CD8-positive, alpha-beta memory T cell (primary cell): ENCODE measurements at regions not wholly inside any gene's neighbourhood (a gene's known extent, or its start where the extent isn't known, plus 50 kb on each side); places are given as distances from the start of the nearest gene placed in this dataset.
"Not testable (repeated sequence)": the region's sequence is repeated elsewhere in the genome, so short reads cannot be mapped to it uniquely, and the experiment has no call there.

Source experiments
- CTCF ChIA-PET: fragments of 350-600 bp; sonication (Branson Sonifier 250); formaldehyde crosslinking; loops from one replicate; lab custom pipeline; 2021; ENCODE audit warnings: antibody characterized with exemption; lab: Charles Lee
- POLR2A ChIA-PET: fragments of 350-600 bp; sonication (Branson Sonifier 250); formaldehyde crosslinking; loops from one replicate; lab custom pipeline; 2021; ENCODE audit warnings: antibody characterized with exemption; lab: Charles Lee
- DNase-seq, 5 donors: peaks; one replicate each; pipeline versions ENCODE4 v3.0.0 to v3.0.0-alpha.2; 2020 to 2022; ENCODE audit warnings: mixed read lengths in 1 of 5
- H3K27ac ChIP-seq: one replicate; pipeline ENCODE4 v1.7.0; 2013; ENCODE audit warnings: low read depth, mild to moderate bottlenecking, low read length, moderate library complexity
- H3K27me3 ChIP-seq: 2 replicates; pipeline ENCODE4 v1.7.0; 2013; ENCODE audit warnings: low read length, mild to moderate bottlenecking; ENCODE audit not compliant: insufficient read depth, poor library complexity, severe bottlenecking
- H3K36me3 ChIP-seq: 2 replicates; pipeline ENCODE4 v1.7.0; 2013; ENCODE audit warnings: mild to moderate bottlenecking, low read length, moderate library complexity; ENCODE audit not compliant: insufficient read depth
- H3K4me1 ChIP-seq: 2 replicates; pipeline ENCODE4 v1.7.0; 2013; ENCODE audit warnings: mild to moderate bottlenecking, low read length, moderate library complexity; ENCODE audit not compliant: insufficient read depth
- H3K4me3 ChIP-seq: 2 replicates; pipeline ENCODE4 v1.7.0; 2013; ENCODE audit warnings: mild to moderate bottlenecking, low read length
- H3K9me3 ChIP-seq: 2 replicates; pipeline ENCODE4 v1.7.0; 2013; ENCODE audit warnings: mild to moderate bottlenecking, low read length
- H3K27ac Mint-ChIP-seq, 8 donors: one replicate each; pipeline ENCODE4 v1.8.0; 2020 to 2021; ENCODE audit warnings: mixed read lengths in 8 of 8, mild to moderate bottlenecking in 6 of 8, inconsistent platforms in 3 of 8, moderate library complexity in 3 of 8
- H3K27me3 Mint-ChIP-seq, 2 donors: one replicate each; pipeline ENCODE4 v1.8.0; 2020 to 2021; ENCODE audit warnings: mixed read lengths in 2 of 2, mild to moderate bottlenecking in 1 of 2, moderate library complexity in 1 of 2
- H3K36me3 Mint-ChIP-seq, 3 donors: one replicate each; pipeline ENCODE4 v1.8.0; 2020 to 2021; ENCODE audit warnings: mixed read lengths in 3 of 3, inconsistent platforms in 1 of 3, mild to moderate bottlenecking in 1 of 3
- H3K4me1 Mint-ChIP-seq, 3 donors: one replicate each; pipeline ENCODE4 v1.8.0; 2020 to 2021; ENCODE audit warnings: mixed read lengths in 3 of 3, inconsistent platforms in 1 of 3, mild to moderate bottlenecking in 1 of 3
- H3K4me3 Mint-ChIP-seq, 7 donors: one replicate each; pipeline ENCODE4 v1.8.0; 2020 to 2021; ENCODE audit warnings: mixed read lengths in 7 of 7, mild to moderate bottlenecking in 6 of 7, moderate library complexity in 4 of 7, inconsistent platforms in 2 of 7
- H3K9me3 Mint-ChIP-seq, 5 donors: one replicate each; pipeline ENCODE4 v1.8.0; 2020 to 2022; ENCODE audit warnings: mixed read lengths in 5 of 5, mild to moderate bottlenecking in 3 of 5, moderate library complexity in 2 of 5, inconsistent platforms in 1 of 5

GRCh38 chr2:31762085-31762484 is 181.3 kb upstream of the SRD5A2 start:
- Histone ChIP-seq H3K9me3 (no peaks in the 10 kb centered on the region), H3K4me1 (no peaks in the 10 kb centered on the region), H3K4me3 (no peak overlapping the region), H3K36me3 (no peaks in the 10 kb centered on the region), H3K27ac (no peak overlapping the region), H3K27me3 (no peaks in the 10 kb centered on the region)
- Mint-ChIP-seq H3K27me3 (peaks cover 0 to 5% of the 10 kb centered on the region in 2 donors), H3K27ac (no peak overlapping the region), H3K4me3 (no peak overlapping the region), H3K4me1 (no peaks in the 10 kb centered on the region), H3K36me3 (no peaks in the 10 kb centered on the region), H3K9me3 (no peaks in the 10 kb centered on the region)
- POLR2A ChIA-PET, result no interaction called here
- DNase-seq, result no peak
- CTCF ChIA-PET, result no interaction called here

- Mint-ChIP-seq H3K9me3 (peaks cover 4 to 15% (median 10%) of the 10 kb centered on the region in 5 donors), H3K27me3 (peaks cover 0 to 15% of the 10 kb centered on the region in 2 donors)
- CTCF ChIA-PET, H3K9me3 ChIP-seq, H3K27ac ChIP-seq, DNase-seq, H3K4me1 ChIP-seq, H3K4me3 Mint-ChIP-seq, H3K27ac Mint-ChIP-seq, H3K36me3 Mint-ChIP-seq, POLR2A ChIA-PET, H3K27me3 ChIP-seq, H3K4me1 Mint-ChIP-seq, H3K4me3 ChIP-seq, H3K36me3 ChIP-seq: not testable (repeated sequence)
Measured at GRCh38 chr2:31757351-31757750, 176.6 kb upstream of the SRD5A2 start.

DNA sequence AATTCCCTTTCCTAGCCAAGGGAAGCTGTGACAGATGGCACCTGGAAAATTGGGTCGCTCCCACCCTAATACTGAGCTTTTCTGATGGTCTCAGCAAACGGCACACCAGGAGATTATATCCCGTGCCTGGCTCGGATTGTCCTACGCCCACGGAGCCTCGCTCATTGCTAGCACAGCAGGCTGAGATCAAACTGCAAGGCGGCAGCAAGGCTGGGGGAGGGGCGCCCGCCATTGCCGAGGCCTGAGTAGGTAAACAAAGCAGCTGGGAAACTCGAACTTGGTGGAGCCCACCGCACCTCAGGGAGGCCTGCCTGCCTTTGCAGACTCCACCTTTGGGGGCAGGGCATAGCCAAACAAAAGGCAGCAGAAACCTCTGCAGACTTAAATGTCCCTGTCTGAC is 168.0 kb upstream of the SRD5A2 start:
- H3K4me3 ChIP-seq, CTCF ChIA-PET, H3K4me1 Mint-ChIP-seq, POLR2A ChIA-PET, H3K36me3 Mint-ChIP-seq, H3K27ac ChIP-seq, H3K9me3 ChIP-seq, H3K4me3 Mint-ChIP-seq, H3K27me3 ChIP-seq, DNase-seq, H3K36me3 ChIP-seq, H3K4me1 ChIP-seq, H3K27ac Mint-ChIP-seq: not testable (repeated sequence)
- Mint-ChIP-seq H3K9me3 (peaks cover 3 to 32% (median 24%) of the 10 kb centered on the region in 5 donors), H3K27me3 (peaks cover 8 to 25% of the 10 kb centered on the region in 2 donors)

DNA sequence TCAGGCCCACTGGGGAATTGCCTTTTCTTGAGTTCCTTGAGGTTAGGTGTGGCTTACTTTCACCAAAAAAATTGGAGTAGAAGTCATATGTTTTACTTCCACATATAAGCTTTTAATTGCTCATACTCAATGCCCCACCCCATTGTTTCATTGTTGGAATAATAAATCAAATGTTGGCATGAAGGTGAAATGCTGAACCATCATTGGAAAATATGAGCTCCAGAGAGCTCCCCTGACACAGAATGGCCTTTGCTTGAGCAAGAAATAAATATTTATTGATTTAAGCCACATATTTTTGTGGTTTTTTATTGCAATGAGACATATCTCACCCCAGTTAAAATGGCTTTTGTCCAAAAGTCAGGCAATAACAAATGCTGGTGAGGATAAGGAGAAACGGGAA is 167.3 kb upstream of the SRD5A2 start:
- Mint-ChIP-seq H3K4me3 (no peak overlapping the region), H3K9me3 (peaks cover 0 to 27% (median 22%) of the 10 kb centered on the region in 5 donors), H3K27ac (no peak overlapping the region), H3K36me3 (peaks cover 0 to 10% (median 0%) of the 10 kb centered on the region in 3 donors), H3K4me1 (no peaks in the 10 kb centered on the region), H3K27me3 (peaks cover 8 to 30% of the 10 kb centered on the region in 2 donors)
- no peaks in the 10 kb centered on the region for H3K36me3 ChIP-seq
- ChIA-PET POLR2A (no interaction called here), CTCF (no interaction called here)
- no peak overlapping the region for H3K4me3 ChIP-seq
- no peaks in the 10 kb centered on the region for H3K27me3 ChIP-seq
- no peak overlapping the region for H3K27ac ChIP-seq
- no peaks in the 10 kb centered on the region for H3K9me3 ChIP-seq
- DNase-seq, result no peak
- H3K4me1 ChIP-seq, result no peaks in the 10 kb centered on the region

- ChIA-PET CTCF (no interaction called here), POLR2A (no interaction called here)
- Mint-ChIP-seq H3K36me3 (no peaks in the 10 kb centered on the region), H3K4me1 (no peaks in the 10 kb centered on the region), H3K27me3 (peaks cover 2 to 16% of the 10 kb centered on the region in 2 donors), H3K27ac (no peak overlapping the region), H3K4me3 (no peak overlapping the region), H3K9me3 (peaks cover 0 to 2% (median 0%) of the 10 kb centered on the region in 5 donors)
- no peak for DNase-seq
- no peak overlapping the region for H3K27ac ChIP-seq
- no peak overlapping the region for H3K4me3 ChIP-seq
- H3K4me1 ChIP-seq, result no peaks in the 10 kb centered on the region
- H3K9me3 ChIP-seq, result no peaks in the 10 kb centered on the region
- no peaks in the 10 kb centered on the region for H3K36me3 ChIP-seq
- H3K27me3 ChIP-seq, result no peaks in the 10 kb centered on the region
Measured at GRCh38 chr2:31739161-31739560, 158.4 kb upstream of the SRD5A2 start.

- Histone ChIP-seq H3K27ac (no peak overlapping the region), H3K4me1 (no peaks in the 10 kb centered on the region), H3K9me3 (no peaks in the 10 kb centered on the region), H3K27me3 (no peaks in the 10 kb centered on the region), H3K36me3 (no peaks in the 10 kb centered on the region), H3K4me3 (no peak overlapping the region)
- no peak for DNase-seq
- Mint-ChIP-seq H3K36me3 (no peaks in the 10 kb centered on the region), H3K27ac (no peak overlapping the region), H3K9me3 (peaks cover 0 to 12% (median 5%) of the 10 kb centered on the region in 5 donors), H3K27me3 (peaks cover 2 to 10% of the 10 kb centered on the region in 2 donors), H3K4me3 (no peak overlapping the region), H3K4me1 (no peaks in the 10 kb centered on the region)
- ChIA-PET POLR2A (no interaction called here), CTCF (no interaction called here)
Measured at GRCh38 chr2:31736695-31737454, 156.1 kb upstream of the SRD5A2 start.

- H3K27me3 ChIP-seq, result no peaks in the 10 kb centered on the region
- no peak overlapping the region for H3K4me3 ChIP-seq
- DNase-seq, result no peak
- no peaks in the 10 kb centered on the region for H3K9me3 ChIP-seq
- no peaks in the 10 kb centered on the region for H3K36me3 ChIP-seq
- no peak overlapping the region for H3K27ac ChIP-seq
- Mint-ChIP-seq H3K27ac (no peak overlapping the region), H3K36me3 (no peaks in the 10 kb centered on the region), H3K27me3 (peaks cover 2 to 13% of the 10 kb centered on the region in 2 donors), H3K9me3 (peaks cover 0 to 16% (median 6%) of the 10 kb centered on the region in 5 donors), H3K4me3 (no peak overlapping the region), H3K4me1 (no peaks in the 10 kb centered on the region)
- ChIA-PET POLR2A (no interaction called here), CTCF (no interaction called here)
- H3K4me1 ChIP-seq, result no peaks in the 10 kb centered on the region
Measured at GRCh38 chr2:31735716-31736115, 155.0 kb upstream of the SRD5A2 start.

GRCh38 chr2:31729442-31730092 is 148.8 kb upstream of the SRD5A2 start:
- no peak for DNase-seq
- Mint-ChIP-seq H3K27me3 (peaks cover 6 to 29% of the 10 kb centered on the region in 2 donors), H3K36me3 (no peaks in the 10 kb centered on the region), H3K4me3 (no peak overlapping the region), H3K27ac (no peak overlapping the region), H3K9me3 (peaks cover 9 to 23% (median 12%) of the 10 kb centered on the region in 5 donors), H3K4me1 (no peaks in the 10 kb centered on the region)
- Histone ChIP-seq H3K27me3 (no peaks in the 10 kb centered on the region), H3K36me3 (no peaks in the 10 kb centered on the region), H3K4me1 (no peaks in the 10 kb centered on the region), H3K9me3 (no peaks in the 10 kb centered on the region), H3K27ac (no peak overlapping the region), H3K4me3 (no peak overlapping the region)
- POLR2A ChIA-PET, result no interaction called here
- CTCF ChIA-PET, result no interaction called here
